Nephron progenitor cell (in vitro differentiated cells): ENCODE measurements at regions not wholly inside any gene's neighbourhood (a gene's known extent, or its start where the extent isn't known, plus 50 kb on each side); places are given as distances from the start of the nearest gene placed in this dataset.

Experiments used
- DNase-seq: peaks from one replicate; pipeline ENCODE4 v3.0.0; 2021
- H3K27ac Mint-ChIP-seq: 2 replicates; pipeline ENCODE4 v1.8.0; 2021; ENCODE audit warnings: mild to moderate bottlenecking, moderate library complexity, mixed read lengths
- H3K27me3 Mint-ChIP-seq: 2 replicates; pipeline ENCODE4 v1.8.0; 2021; ENCODE audit warnings: mild to moderate bottlenecking, low read depth, mixed read lengths; ENCODE audit not compliant: poor library complexity
- H3K36me3 Mint-ChIP-seq: 2 replicates; pipeline ENCODE4 v1.8.0; 2021; ENCODE audit warnings: low read depth, mixed read lengths
- H3K4me1 Mint-ChIP-seq: 2 replicates; pipeline ENCODE4 v1.8.0; 2021; ENCODE audit warnings: mixed read lengths
- H3K4me3 Mint-ChIP-seq: 2 replicates; pipeline ENCODE4 v1.8.0; 2021; ENCODE audit warnings: mild to moderate bottlenecking, moderate library complexity, mixed read lengths
- H3K9me3 Mint-ChIP-seq: 2 replicates; pipeline ENCODE4 v1.8.0; 2021; ENCODE audit warnings: mild to moderate bottlenecking, moderate library complexity, mixed read lengths
- TF ChIP-seq, protein P1 (sequence below): fragments of 200-600 bp; sonication (generic); IDR thresholded peaks from 2 replicates; pipeline ENCODE4 v1.5.0; 2021; ENCODE audit warnings: antibody characterized with exemption

DNA sequence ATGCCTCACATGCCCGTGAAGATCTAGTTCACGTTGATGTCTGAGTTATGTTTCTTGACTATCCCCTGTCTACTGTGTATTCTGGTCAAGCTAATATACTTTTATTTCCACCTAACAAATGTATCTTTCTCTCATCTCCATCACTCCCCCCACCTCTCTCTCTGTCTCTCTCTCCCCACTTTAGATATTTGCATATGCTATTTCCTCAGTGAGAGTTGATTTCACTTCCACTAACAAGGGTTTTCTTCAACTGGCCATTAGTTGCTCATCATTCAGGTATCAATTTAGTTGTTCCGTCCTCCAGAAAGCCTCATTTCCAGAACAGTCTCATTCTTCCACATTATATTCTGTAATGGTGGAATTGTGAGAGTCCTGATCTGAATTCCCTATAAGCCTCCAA lies 1777.8 kb upstream of the TENM3 start:
- no peaks in the 10 kb centered on the region for H3K27me3 Mint-ChIP-seq

DNA sequence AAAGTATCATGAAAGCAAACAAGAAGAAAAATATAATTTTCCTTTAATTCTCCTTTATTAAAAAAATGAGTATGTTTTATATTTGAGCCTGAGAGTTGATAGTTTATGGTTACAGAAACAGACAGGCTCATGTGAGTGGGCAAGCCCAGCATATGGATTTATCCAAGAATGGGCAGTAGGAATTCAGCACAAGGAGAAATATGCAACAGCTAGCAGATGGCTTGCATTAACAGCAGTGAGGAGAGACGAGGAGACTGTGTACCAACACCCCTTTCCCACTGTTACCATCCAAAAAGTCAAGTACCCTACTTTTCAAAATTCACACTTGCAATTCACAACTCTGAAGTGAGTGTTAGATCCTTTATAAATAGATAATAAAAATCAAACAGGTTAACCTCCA lies 1760.2 kb upstream of the TENM3 start:
- Mint-ChIP-seq H3K27me3 (peaks cover 3% of the 10 kb centered on the region), H3K4me3 (no peak overlapping the region), H3K9me3 (no peaks in the 10 kb centered on the region), H3K27ac (no peak overlapping the region), H3K4me1 (no peaks in the 10 kb centered on the region), H3K36me3 (no peaks in the 10 kb centered on the region)
- TF ChIP-seq, protein P1, sequence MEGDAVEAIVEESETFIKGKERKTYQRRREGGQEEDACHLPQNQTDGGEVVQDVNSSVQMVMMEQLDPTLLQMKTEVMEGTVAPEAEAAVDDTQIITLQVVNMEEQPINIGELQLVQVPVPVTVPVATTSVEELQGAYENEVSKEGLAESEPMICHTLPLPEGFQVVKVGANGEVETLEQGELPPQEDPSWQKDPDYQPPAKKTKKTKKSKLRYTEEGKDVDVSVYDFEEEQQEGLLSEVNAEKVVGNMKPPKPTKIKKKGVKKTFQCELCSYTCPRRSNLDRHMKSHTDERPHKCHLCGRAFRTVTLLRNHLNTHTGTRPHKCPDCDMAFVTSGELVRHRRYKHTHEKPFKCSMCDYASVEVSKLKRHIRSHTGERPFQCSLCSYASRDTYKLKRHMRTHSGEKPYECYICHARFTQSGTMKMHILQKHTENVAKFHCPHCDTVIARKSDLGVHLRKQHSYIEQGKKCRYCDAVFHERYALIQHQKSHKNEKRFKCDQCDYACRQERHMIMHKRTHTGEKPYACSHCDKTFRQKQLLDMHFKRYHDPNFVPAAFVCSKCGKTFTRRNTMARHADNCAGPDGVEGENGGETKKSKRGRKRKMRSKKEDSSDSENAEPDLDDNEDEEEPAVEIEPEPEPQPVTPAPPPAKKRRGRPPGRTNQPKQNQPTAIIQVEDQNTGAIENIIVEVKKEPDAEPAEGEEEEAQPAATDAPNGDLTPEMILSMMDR, result no peak
- DNase-seq, result no peak

More for the DNA sequence above, 1777.8 kb upstream of the TENM3 start:
- H3K4me1 Mint-ChIP-seq, result no peaks in the 10 kb centered on the region
- H3K27ac Mint-ChIP-seq, result no peak overlapping the region
- H3K36me3 Mint-ChIP-seq, result no peaks in the 10 kb centered on the region
- no peak for DNase-seq
- peaks cover 7% of the 10 kb centered on the region for H3K9me3 Mint-ChIP-seq
- H3K4me3 Mint-ChIP-seq, result no peak overlapping the region
- TF ChIP-seq, protein P1, result no peak

DNA sequence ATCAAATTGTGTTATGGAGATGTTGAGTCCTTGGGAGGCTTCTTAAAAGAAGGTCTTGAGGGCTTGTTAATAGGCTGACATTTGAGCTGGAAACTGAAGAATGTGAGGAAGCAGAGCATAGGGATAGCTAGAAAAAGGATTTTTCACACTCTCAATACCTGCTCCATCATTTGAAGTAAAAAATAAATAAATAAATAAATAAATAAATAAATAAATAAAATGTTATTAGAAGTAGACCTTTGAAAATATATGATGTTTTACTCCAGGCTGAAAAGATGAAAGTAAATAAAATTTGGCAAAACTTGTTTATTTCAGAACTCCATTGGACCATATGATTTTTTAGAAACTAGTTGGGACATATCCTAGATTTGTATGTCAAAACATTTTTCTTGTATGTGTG lies 1757.8 kb upstream of the TENM3 start:
- Mint-ChIP-seq H3K27ac (no peak overlapping the region), H3K4me3 (no peak overlapping the region), H3K9me3 (no peaks in the 10 kb centered on the region), H3K36me3 (no peaks in the 10 kb centered on the region), H3K4me1 (no peaks in the 10 kb centered on the region), H3K27me3 (peaks cover 3% of the 10 kb centered on the region)
- DNase-seq, result no peak
- TF ChIP-seq, protein P1, result no peak

DNA sequence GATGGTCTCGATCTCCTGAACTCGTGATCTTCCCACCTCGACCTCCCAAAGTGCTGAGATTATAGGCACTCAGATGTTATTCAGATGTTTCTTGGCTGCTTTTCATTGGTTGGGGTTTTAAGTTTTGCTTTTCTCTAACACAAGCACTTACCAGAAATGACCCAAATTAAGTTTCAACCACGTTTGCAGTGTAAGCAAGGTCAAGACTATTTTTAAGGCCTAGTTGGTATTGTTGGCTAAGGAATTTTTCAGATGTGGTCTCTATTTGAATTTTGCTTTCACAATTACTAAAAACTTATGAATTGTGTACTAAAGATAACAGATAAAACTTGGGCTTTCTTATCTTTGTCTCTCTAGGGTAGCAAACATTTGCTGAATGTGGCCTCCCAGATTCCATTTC lies 1756.9 kb upstream of the TENM3 start:
- H3K27ac Mint-ChIP-seq, result no peak overlapping the region
- TF ChIP-seq, protein P1, result no peak
- H3K4me3 Mint-ChIP-seq, result no peak overlapping the region
- peaks cover 3% of the 10 kb centered on the region for H3K27me3 Mint-ChIP-seq
- H3K4me1 Mint-ChIP-seq, result no peaks in the 10 kb centered on the region
- H3K9me3 Mint-ChIP-seq, result no peaks in the 10 kb centered on the region
- DNase-seq, result no peak
- no peaks in the 10 kb centered on the region for H3K36me3 Mint-ChIP-seq

DNA sequence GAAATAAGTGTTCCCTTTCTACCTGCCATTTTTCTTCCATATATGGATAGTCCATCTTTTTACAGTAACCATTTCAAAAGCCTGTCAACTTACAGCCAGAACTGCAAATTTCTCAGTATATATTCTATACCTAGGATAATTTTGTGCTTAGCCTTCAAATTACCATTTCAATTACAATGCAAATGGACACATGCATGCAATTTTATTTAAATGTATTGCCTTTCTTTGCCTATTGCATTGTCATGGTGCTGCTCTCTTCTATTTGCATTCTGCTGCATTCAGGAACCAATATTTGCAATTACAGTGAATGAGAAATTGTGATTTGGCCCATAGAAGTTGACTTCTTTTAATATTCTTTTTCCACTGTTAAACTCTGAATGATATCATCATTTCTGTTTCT lies 1753.4 kb upstream of the TENM3 start:
- TF ChIP-seq, protein P1, result no peak
- H3K4me1 Mint-ChIP-seq, result no peaks in the 10 kb centered on the region
- H3K4me3 Mint-ChIP-seq, result no peak overlapping the region
- DNase-seq, result no peak
- H3K27ac Mint-ChIP-seq, result no peak overlapping the region
- H3K27me3 Mint-ChIP-seq, result peaks cover 3% of the 10 kb centered on the region
- no peaks in the 10 kb centered on the region for H3K36me3 Mint-ChIP-seq
- H3K9me3 Mint-ChIP-seq, result no peaks in the 10 kb centered on the region

DNA sequence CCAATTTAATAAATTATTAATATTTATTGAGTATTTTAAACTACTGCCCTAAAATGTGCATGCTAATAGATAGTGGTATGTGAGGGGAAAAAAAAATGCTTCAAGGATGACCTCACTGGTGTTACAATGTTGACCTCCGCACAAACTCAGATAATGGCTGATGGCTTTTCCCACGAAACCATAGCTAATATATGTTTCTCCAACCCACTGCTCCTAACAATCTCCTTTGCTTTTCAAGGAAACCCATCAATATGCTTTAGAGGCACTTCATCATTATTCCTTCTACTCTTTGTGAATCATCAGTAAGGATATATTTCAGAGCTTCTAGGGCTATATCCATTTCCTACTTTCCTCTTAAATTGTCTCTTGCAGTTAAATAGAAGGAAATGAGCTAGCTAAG lies 1752.0 kb upstream of the TENM3 start:
- H3K9me3 Mint-ChIP-seq, result no peaks in the 10 kb centered on the region
- no peak overlapping the region for H3K27ac Mint-ChIP-seq
- peaks cover 3% of the 10 kb centered on the region for H3K27me3 Mint-ChIP-seq
- H3K4me1 Mint-ChIP-seq, result no peaks in the 10 kb centered on the region
- no peak overlapping the region for H3K4me3 Mint-ChIP-seq
- H3K36me3 Mint-ChIP-seq, result no peaks in the 10 kb centered on the region
- no peak for DNase-seq
- TF ChIP-seq, protein P1, result no peak
